ENCODE measurements at regions not wholly inside any gene's neighbourhood (a gene's known extent, or its start where the extent isn't known, plus 50 kb on each side); places are given as distances from the start of the nearest gene placed in this dataset.

DNA sequence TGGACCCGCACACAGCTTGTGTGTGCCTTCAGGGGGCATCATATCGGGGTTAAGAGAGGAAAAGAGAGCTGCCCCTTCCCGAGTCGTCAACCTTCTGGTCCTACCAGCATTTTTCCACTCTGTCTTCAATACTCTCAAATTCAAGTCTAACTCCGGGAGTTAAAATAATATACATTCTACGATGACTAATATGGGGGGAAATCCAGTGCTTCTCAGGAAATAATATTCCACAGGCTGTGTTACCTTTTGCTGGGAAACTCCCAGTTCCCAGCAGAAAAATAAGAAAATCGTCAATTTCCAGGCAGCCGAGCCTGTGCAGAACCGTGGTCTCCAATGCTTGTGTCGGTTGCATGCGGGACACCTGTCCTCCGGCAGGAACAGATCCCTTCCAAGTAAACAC lies 105.0 kb upstream of the FOXF1 start:
- Histone ChIP-seq H3K9me1 (replicated peaks; ENCODE audit: control insufficient read depth, extremely low read depth, insufficient read depth, low read length) (no peaks in the 10 kb centered on the region), H3K27ac (ENCODE audit: insufficient read depth, low read depth, low read length) (peak overlapping the region; percentile 51), H3K27me3 (ENCODE audit: control insufficient read depth in 2 of 2, insufficient read depth in 2 of 2, low read length in 2 of 2) (no peaks in the 10 kb centered on the region), H3K4me2 (ENCODE audit: insufficient read depth, low read length) (peak overlapping the region; percentile 55), H3K9ac (replicated peaks; ENCODE audit: extremely low read depth, insufficient read depth, low read length) (no peak overlapping the region), H3K36me3 (ENCODE audit: control insufficient read depth in 2 of 2, extremely low read depth in 1 of 2, insufficient read depth in 2 of 2, low read length in 2 of 2) (no peaks in the 10 kb centered on the region), H3K4me3 (replicated peaks in 1 of 3; ENCODE audit: insufficient read depth in 1 of 3, low read depth in 1 of 3, low read length in 3 of 3) (peak overlapping the region in 1 of 3 experiments; percentile 4), H3K4me1 (ENCODE audit: control insufficient read depth, extremely low read depth, insufficient read depth, low read length) (peaks cover 18% of the 10 kb centered on the region), H3K79me2 (ENCODE audit: control insufficient read depth, insufficient read depth, low read length) (no peaks in the 10 kb centered on the region), H4K20me1 (replicated peaks; ENCODE audit: control insufficient read depth, extremely low read depth, insufficient read depth, low read length) (no peaks in the 10 kb centered on the region), H3K9me3 (replicated peaks; ENCODE audit: control insufficient read depth, insufficient read depth, low read length) (no peaks in the 10 kb centered on the region), H2AFZ (ENCODE audit: low read depth, low read length) (peak overlapping the region; percentile 32)
- BruUV-seq (replicated peaks), result no TSS peak
- FAIRE-seq (peak; percentile 85), DNase-seq (ENCODE audit: low read depth, low spot score) (peak; percentile 83)
- CTCF ChIA-PET, result interaction anchor here (0.6 to 2.2 kb wide), 4 partner anchors 62 to 332 kb away, joined by 3 to 5 read pairs (median 4); no protein-coding TSS in a partner anchor
- POLR2A ChIA-PET, result no interaction called here
- dilution Hi-C loops (cut with MboI; ENCODE audit: extremely low pct_ligation_motif_present, low sequenced_read_pairs) (no loop called here), intact Hi-C loops (cut with micrococcal nuclease) (loop anchor here (1.0 kb wide), 1 partner anchor 10 kb away; no protein-coding TSS in a partner anchor)
- TF ChIP-seq GATA2 (IDR thresholded peaks at IDR 0.05; ENCODE audit: insufficient read depth, insufficient read length, low read depth, low read length), result no peak
- TF ChIP-seq POLR2A (IDR thresholded peaks at IDR 0.05; ENCODE audit: low read depth, low read length), result no peak
- TF ChIP-seq JUN (IDR thresholded peaks at IDR 0.05; ENCODE audit: borderline replicate concordance, insufficient read depth, insufficient read length, low read depth), result no peak
- no peak for TF ChIP-seq CTCF (IDR thresholded peaks at IDR 0.05; ENCODE audit: extremely low read depth in 1 of 2, insufficient read depth in 1 of 2, low read depth in 1 of 2, low read length in 2 of 2)
- TF ChIP-seq EZH2 (IDR thresholded peaks at IDR 0.05; ENCODE audit: borderline replicate concordance, low read depth, low read length, severe bottlenecking), result no peak
- no peak for TF ChIP-seq MYC (IDR thresholded peaks at IDR 0.05; ENCODE audit: low read depth, low read length)
- TF ChIP-seq FOS (IDR thresholded peaks at IDR 0.05; ENCODE audit: borderline replicate concordance, insufficient read depth, low read length), result peak; percentile 61
- no peak for TF ChIP-seq POLR2AphosphoS5 (IDR thresholded peaks at IDR 0.05; ENCODE audit: insufficient read depth, low read depth, low read length)

Measured in endothelial cell of umbilical vein (primary cell).